ENCODE measurements at regions not wholly inside any gene's neighbourhood (a gene's known extent, or its start where the extent isn't known, plus 50 kb on each side); places are given as distances from the start of the nearest gene placed in this dataset.
"Not testable (repeated sequence)": the region's sequence is repeated elsewhere in the genome, so short reads cannot be mapped to it uniquely, and the experiment has no call there.

GRCh38 chr16:23013484-23013883 lies 135.8 kb downstream of the USP31 start:
- peak; percentile 3 for DNase-seq

DNA sequence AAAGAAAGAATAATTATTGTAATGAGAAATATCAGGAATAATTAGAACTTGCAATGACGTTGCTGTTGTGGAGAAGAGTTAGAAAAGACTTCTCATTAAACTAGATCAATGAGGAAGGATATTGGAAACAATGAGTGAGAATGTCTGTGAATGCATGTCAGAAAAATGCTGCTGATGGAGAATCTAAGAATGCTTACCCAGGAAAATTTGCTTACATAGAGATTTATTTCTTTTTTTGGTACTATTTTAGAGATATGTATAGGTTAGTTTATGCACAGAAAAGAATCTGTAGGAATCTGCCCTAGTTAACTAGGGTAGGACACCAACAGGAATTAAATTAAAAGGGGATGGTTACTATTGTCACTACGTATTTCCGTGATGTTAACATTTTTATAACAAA lies 140.2 kb downstream of the USP31 start:
- DNase-seq = no peak

DNA sequence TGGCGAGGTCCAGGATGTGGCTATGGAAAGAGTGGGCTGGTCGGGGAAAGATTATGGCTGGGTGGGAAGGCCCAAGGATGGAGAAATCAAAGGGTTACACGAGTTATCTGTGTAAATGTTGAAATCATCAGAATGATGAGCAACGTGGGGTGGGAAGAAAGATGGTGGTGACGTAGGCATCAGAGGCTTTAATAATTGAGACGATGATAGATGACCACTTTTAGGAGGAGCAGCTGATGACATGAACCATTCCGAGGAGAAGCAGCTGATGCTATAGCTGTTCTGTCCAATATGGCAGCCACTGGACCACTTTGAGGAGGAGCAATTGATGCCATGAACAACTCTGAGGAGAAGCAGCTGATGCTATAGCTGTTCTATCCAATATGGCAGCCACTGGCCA lies 141.2 kb downstream of the USP31 start:
- DNase-seq = no peak

DNA sequence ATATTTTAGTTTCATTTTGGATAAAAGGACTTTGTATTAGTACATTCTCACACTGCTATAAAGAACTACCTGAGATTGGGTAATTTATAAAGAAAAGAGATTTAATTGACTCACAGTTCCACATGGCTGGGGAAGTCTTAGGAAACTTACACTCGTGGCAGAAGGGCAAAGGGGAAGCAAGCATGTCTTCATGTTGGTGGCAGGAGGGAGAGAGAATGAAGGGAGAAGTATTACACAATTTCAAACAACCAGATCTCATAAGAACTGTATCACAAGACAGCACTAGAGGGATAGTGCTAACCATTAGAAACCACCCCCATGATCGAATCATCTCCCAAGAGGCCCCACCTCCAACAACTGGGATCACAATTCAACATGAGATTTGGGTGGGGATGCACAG lies 142.9 kb downstream of the USP31 start:
- DNase-seq = no peak

- no peak for DNase-seq
Measured at GRCh38 chr16:23005951-23006350, 143.3 kb downstream of the USP31 start.

DNA sequence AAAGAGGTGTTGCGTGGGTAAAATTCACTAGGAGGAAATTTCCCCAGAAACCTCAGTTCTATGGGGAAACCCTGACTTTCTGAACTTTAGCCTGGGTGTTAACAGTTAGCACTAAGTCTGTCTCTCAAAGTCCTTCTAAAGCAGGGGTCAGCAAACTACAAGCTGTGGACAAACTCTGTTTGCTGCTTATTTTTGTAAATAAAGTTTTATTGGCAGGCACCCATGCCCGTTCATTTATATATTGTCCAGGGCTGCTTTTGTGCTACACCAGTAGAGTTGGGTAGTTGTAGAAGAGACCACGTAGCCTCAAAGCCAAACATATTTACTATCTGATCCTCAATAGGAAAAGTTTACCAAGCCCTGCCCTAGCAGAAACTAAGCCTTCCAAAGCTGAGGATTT lies 159.7 kb downstream of the USP31 start:
- no peak for DNase-seq

- no peak for DNase-seq
Measured at GRCh38 chr16:22983614-22984013, 165.6 kb downstream of the USP31 start.

- not testable (repeated sequence) for DNase-seq
Measured at GRCh38 chr16:22980514-22980913, 166.6 kb downstream of the HS3ST2 start.

GRCh38 chr16:22979038-22979437 lies 165.1 kb downstream of the HS3ST2 start:
- DNase-seq = no peak

- peak; percentile 29 for DNase-seq
Measured at GRCh38 chr16:22977294-22977697, 163.3 kb downstream of the HS3ST2 start.

DNA sequence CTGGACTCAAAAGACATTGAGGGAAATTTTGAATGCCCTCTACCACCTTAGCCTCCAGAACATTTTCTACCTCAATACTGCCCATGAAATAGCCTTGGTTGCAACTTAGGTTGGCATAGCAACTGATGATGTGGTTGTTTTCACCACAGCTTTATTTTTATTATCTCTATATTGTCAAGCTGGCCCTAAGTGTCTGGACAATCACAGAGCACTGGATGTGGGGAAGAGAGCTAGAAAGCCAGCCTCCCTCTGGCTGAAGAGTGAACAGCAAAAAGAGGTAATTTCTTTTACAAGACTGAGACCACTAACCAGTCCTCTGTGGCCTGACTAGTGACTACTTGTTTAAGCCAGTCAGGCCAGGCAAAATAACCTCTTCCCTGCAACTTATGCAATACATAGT lies 159.6 kb downstream of the HS3ST2 start:
- DNase-seq = no peak

DNA sequence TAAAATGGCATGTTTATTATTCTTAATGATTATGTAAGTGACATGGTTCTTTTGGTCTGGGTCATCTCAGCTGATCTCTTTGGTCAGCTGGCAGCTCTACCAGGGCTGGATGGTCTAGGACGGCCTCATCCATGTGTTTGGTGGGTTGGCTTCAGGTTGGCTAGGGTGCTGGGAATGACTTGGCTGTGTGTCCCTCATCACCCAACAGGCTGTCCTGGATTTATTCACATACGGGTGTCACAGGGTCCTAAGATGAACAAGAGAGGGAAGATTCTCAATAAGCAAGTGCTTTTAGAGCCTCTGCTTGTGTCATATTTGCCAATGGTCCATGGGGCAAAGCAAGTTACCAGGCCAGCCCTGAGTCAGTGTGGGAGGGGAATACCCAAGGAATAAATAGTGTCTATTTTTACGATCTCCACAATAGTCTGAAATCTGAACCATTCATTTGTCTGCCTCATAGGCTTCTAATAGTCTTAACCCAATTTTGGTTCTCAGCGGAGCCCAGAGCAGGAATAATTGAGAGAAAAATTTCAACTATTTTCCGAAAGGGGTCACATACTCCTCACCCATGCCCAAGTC lies 157.5 kb downstream of the HS3ST2 start:
- DNase-seq = no peak

DNA sequence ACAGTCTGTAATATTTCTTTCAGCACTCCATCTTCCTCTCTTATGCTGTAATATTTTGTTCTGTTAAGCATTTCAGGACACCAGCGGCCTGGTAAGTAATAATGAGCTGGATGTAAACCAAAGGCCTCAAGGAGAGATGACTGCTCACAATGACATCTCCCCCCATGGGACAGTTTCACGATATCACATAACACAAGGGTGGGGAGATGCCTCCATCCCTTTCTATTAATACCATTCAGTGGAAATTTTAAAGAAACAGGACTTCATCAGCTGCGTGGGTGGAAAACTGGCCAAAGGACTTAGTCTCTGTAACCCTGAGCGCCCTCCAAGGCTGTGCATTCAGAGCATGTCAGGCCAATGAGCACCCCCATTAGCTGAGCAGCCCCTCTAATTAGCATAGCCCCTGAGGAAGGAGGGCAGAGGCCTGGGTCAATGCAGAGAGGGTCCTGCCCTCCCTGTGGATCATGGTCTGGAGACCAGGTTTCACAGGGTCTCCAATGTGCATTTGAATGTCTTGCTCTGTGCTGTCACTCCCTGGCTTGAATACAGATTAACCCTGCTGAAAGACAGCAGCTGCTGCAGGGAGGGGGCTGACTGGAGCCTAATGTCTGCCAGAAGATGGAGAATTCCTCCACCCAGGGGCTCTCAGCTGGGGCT lies 156.4 kb downstream of the HS3ST2 start:
- DNase-seq = no peak

- no peak for DNase-seq
Measured at GRCh38 chr16:22969567-22969966, 155.6 kb downstream of the HS3ST2 start.

DNA sequence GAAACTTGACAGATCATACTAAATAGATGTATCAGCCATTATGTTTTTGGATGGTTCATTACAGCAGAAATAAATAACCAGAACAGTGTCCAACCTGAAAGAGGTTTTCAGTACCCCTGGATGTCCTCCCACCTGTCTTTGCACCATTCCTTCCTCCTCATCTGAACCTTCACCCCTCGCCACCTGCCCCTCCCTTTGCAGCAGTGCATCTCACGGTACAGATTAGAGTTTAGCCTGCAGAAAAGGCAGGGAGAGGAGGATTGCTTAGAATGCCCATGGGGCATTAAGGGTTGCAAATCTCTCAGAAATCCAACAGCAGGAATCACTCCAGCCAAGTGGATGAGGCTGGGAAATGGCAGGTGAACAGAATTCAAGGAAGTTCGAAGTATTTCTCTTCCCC lies 155.0 kb downstream of the HS3ST2 start:
- no peak for DNase-seq

DNA sequence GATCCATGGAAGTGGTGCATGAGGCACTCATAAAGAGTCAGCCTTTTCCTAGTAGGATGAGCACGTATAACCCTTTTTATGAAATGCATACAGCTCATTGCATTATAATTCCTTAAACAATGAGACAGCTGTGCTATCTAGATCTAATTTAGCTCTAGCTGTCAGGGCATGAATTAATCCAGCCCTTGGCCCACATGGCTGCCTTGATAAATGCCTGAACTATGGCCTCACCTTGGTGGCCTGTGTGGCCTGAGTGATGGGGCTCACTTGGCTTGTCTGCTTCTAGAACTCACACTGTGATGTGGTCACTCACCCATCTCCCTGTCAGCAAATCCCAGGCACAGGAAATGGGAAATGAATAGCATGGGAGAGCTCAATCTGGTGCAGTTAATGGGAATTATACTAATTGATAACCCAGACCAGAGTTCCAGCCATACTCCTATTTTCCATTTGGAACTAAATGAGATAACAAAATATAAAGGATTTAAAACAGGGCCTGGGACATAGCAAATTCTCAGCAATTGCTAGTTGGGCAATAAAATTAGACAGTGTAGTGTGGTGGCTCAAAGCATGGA lies 153.6 kb downstream of the HS3ST2 start:
- no peak for DNase-seq
